Stimulated activated CD8-positive, alpha-beta memory T cell treated with anti-CD3 and anti-CD28 coated beads, Interleukin-7, amount 100 ng/mL, for 24 hours (primary cell): ENCODE measurements at regions not wholly inside any gene's neighbourhood (a gene's known extent, or its start where the extent isn't known, plus 50 kb on each side); places are given as distances from the start of the nearest gene placed in this dataset.
"Not testable (repeated sequence)": the region's sequence is repeated elsewhere in the genome, so short reads cannot be mapped to it uniquely, and the experiment has no call there.

Experiments used
- DNase-seq: peaks from one replicate; pipeline ENCODE4 v3.0.0-alpha.2; 2020; ENCODE audit warnings: low read depth

- not testable (repeated sequence) for DNase-seq
Observed at GRCh38 chr10:46645110-46645509, 66.2 kb downstream of the SYT15 start.

GRCh38 chr10:46646132-46646531 lies 67.2 kb downstream of the SYT15 start:
- DNase-seq: not testable (repeated sequence)

- not testable (repeated sequence) for DNase-seq
Observed at GRCh38 chr10:46650967-46651366, 72.0 kb downstream of the SYT15 start.

- DNase-seq: not testable (repeated sequence)
Observed at GRCh38 chr10:46657437-46657836, 78.5 kb downstream of the SYT15 start.

- not testable (repeated sequence) for DNase-seq
Observed at GRCh38 chr10:46660027-46660834, 81.3 kb downstream of the SYT15 start.

GRCh38 chr10:46660835-46661164 lies 81.9 kb downstream of the SYT15 start:
- DNase-seq: not testable (repeated sequence)

GRCh38 chr10:46665536-46665935 lies 86.6 kb downstream of the SYT15 start:
- not testable (repeated sequence) for DNase-seq

GRCh38 chr10:46668357-46668997 lies 89.5 kb downstream of the SYT15 start:
- not testable (repeated sequence) for DNase-seq

GRCh38 chr10:46677836-46678435 lies 99.0 kb downstream of the SYT15 start:
- not testable (repeated sequence) for DNase-seq

GRCh38 chr10:46691397-46691796 lies 112.5 kb downstream of the SYT15 start:
- DNase-seq: not testable (repeated sequence)

- DNase-seq: not testable (repeated sequence)
Observed at GRCh38 chr10:46693218-46693617, 114.3 kb downstream of the SYT15 start.

- DNase-seq: not testable (repeated sequence)
Observed at GRCh38 chr10:46717264-46717663, 138.3 kb downstream of the SYT15 start.

GRCh38 chr10:46718014-46718413 lies 139.1 kb downstream of the SYT15 start:
- not testable (repeated sequence) for DNase-seq

GRCh38 chr10:46720386-46720785 lies 141.5 kb downstream of the SYT15 start:
- DNase-seq: not testable (repeated sequence)

GRCh38 chr10:46720811-46721518 lies 142.0 kb downstream of the SYT15 start:
- DNase-seq: not testable (repeated sequence)

- DNase-seq: not testable (repeated sequence)
Observed at GRCh38 chr10:46724258-46724657, 145.3 kb downstream of the SYT15 start.

- DNase-seq: not testable (repeated sequence)
Observed at GRCh38 chr10:46728359-46728758, 149.4 kb downstream of the SYT15 start.

- DNase-seq: not testable (repeated sequence)
Observed at GRCh38 chr10:46730729-46731128, 151.8 kb downstream of the SYT15 start.

- not testable (repeated sequence) for DNase-seq
Observed at GRCh38 chr10:46733635-46734261, 154.8 kb downstream of the SYT15 start.

- DNase-seq: not testable (repeated sequence)
Observed at GRCh38 chr10:46734262-46734642, 155.3 kb downstream of the SYT15 start.

- DNase-seq: not testable (repeated sequence)
Observed at GRCh38 chr10:46739919-46740318, 161.0 kb downstream of the SYT15 start.

GRCh38 chr10:46740368-46740767 lies 161.4 kb downstream of the SYT15 start:
- DNase-seq: not testable (repeated sequence)
